22Rv1 (cell line): ENCODE measurements at regions not wholly inside any gene's neighbourhood (a gene's known extent, or its start where the extent isn't known, plus 50 kb on each side); places are given as distances from the start of the nearest gene placed in this dataset.
"Not testable (repeated sequence)": the region's sequence is repeated elsewhere in the genome, so short reads cannot be mapped to it uniquely, and the experiment has no call there.

Experiments
- H3K27ac ChIP-seq: fragments of 450-650 bp; 2 replicates; pipeline ENCODE4 v1.5.1; 2017
- CTCF ChIP-seq: fragments of 450-650 bp; IDR thresholded peaks from 2 replicates; pipeline ENCODE4 v1.5.1; 2017; ENCODE audit warnings: mild to moderate bottlenecking
- ZFX ChIP-seq: fragments of 450-650 bp; IDR thresholded peaks from 2 replicates; pipeline ENCODE4 v1.6.1; 2017; ENCODE audit warnings: antibody characterized with exemption, borderline replicate concordance

- TF ChIP-seq CTCF, result no peak
- no peak for TF ChIP-seq ZFX
- no peak overlapping the region for H3K27ac ChIP-seq
These were observed 105.7 kb upstream of the GMDS start for GRCh38 chr6:2351090-2351489.

GRCh38 chr6:2346078-2346477 lies 100.7 kb upstream of the GMDS start:
- H3K27ac ChIP-seq, result no peak overlapping the region
- TF ChIP-seq CTCF, result no peak
- TF ChIP-seq ZFX, result no peak

DNA sequence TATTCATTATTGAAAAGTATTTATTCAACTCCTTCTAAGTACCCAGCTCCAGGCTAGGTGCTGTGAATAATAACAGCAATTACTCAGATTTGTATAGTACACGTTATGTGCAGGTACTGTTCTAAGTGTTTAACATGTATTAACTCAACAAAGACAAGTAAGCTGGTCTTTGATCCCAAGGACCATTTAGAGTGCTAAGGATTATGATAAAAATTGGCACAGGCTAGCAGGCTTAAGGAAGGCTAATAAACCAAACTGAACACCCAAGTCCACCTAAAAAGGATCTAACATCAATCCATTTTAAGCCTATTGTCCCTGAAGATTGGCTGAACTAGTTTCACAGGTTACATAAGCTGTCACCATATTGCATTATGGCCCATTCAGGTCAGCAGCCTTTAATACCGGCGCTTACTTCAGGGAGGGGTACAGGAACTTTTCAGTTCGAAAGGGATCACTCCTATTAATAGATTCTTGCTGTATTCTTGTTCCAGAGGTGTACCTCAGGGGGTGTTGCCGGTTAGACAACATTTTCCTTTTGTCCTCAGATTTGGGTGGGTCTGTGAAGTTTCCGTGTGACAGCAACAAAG lies 99.0 kb upstream of the GMDS start:
- TF ChIP-seq CTCF, result no peak
- TF ChIP-seq ZFX, result no peak
- no peak overlapping the region for H3K27ac ChIP-seq

- H3K27ac ChIP-seq, result no peak overlapping the region
- no peak for TF ChIP-seq ZFX
- no peak for TF ChIP-seq CTCF
These were observed 82.2 kb upstream of the GMDS start for GRCh38 chr6:2327591-2327990.

DNA sequence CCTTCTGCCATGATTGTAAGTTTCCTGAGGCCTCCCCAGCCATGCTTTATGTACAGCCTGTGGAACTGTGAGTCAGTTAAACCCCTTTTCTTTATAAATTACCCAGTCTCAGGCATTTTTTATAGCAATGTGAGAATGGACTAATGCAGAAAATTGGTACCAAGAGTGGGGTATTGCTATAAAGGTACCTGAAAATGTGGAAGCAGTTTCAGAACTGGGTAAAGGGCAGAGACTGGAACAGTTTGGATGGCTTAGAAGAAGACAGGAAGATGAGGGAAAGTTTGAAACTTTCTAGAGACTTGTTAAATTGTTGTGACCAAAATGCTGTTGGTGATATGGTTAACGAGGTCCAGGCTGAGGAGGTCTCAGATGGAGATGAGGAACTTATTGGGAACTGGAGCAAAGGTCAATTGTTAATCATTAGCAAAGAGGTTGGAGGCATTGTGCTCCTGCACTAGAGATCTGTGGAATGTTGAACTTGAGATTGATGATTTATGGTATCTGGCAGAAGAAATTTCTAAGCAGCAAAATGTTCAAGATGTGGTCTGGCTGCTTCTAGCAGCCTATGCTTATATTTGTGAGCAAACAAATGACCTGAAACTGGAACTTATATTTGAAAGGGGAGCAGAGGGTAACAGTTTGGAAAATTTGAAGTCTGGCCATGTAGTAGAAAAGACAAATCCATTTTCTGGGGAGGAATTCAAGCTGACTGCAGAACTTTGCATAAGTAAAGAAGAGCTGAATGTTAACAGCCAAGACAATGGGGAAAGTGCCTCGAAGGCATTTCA lies 79.0 kb upstream of the GMDS start:
- TF ChIP-seq CTCF (no peak), ZFX (no peak)
- H3K27ac ChIP-seq, result no peak overlapping the region

GRCh38 chr6:2317498-2317897 lies 72.1 kb upstream of the GMDS start:
- not testable (repeated sequence) for H3K27ac ChIP-seq

- no peak overlapping the region for H3K27ac ChIP-seq
- TF ChIP-seq ZFX, result no peak
- TF ChIP-seq CTCF, result no peak
These were observed 69.2 kb upstream of the GMDS start for GRCh38 chr6:2314641-2315040.
